HG03060 (cell line): ENCODE measurements at regions not wholly inside any gene's neighbourhood (a gene's known extent, or its start where the extent isn't known, plus 50 kb on each side); places are given as distances from the start of the nearest gene placed in this dataset.

Experiments used
- ATAC-seq: cut with Tn5 transposase; IDR thresholded peaks from one replicate; pipeline ENCODE4 v1.9.1; 2021; ENCODE audit warnings: low read depth, moderate number of reproducible peaks; ENCODE audit not compliant: unreplicated experiment

GRCh38 chr11:8858808-8859207 is 52.2 kb upstream of the AKIP1 start:
- no peak for ATAC-seq
